ENCODE measurements at regions not wholly inside any gene's neighbourhood (a gene's known extent, or its start where the extent isn't known, plus 50 kb on each side); places are given as distances from the start of the nearest gene placed in this dataset.
A peak's percentile ranks its signal among the peaks of the same experiment; 100 is the strongest.

DNA sequence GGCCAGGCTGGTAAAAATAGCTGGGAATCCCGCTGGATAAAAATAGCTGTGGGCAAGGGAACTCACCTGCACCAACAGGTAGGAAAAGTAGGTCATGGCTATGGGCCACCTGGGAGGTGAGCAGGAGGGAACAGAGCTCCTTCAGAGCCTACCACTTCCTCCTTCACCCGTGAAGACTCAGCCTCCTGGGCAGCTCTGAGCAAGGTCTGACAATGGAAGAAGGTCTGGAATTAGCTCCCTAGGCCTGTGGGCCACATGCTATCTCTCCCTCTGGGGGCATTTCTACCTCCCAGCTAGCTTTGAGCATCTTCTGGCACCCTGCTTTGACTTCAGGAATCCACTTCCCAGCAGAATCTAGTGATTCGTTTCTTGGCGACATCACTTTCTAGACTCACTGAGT is 153.9 kb downstream of the MRPL14 start:
- TF ChIP-seq CTCF (IDR thresholded peaks at IDR 0.05), result no peak
- Histone ChIP-seq H3K4me1 (ENCODE audit: control insufficient read depth in 1 of 2, low read depth in 2 of 2) (peaks cover 9 to 29% of the 10 kb centered on the region in 2 donors), H3K27ac (peak overlapping the region; percentile 25 to 88), H3K36me3 (no peaks in the 10 kb centered on the region), H3K27me3 (replicated peaks; ENCODE audit: insufficient read depth) (no peaks in the 10 kb centered on the region), H3K4me3 (no peak overlapping the region), H3K9me3 (no peaks in the 10 kb centered on the region)
- DNase-seq (ENCODE audit: low spot score) (no peak), ATAC-seq (ENCODE audit: insufficient number of reproducible peaks, low FRiP score, low read depth) (no peak)

GRCh38 chr6:43972913-43973300 is 154.3 kb downstream of the MRPL14 start:
- Histone ChIP-seq H3K4me1 (ENCODE audit: control insufficient read depth in 1 of 2, low read depth in 2 of 2) (peaks cover 9 to 29% of the 10 kb centered on the region in 2 donors), H3K36me3 (no peaks in the 10 kb centered on the region), H3K27me3 (replicated peaks; ENCODE audit: insufficient read depth) (no peaks in the 10 kb centered on the region), H3K9me3 (no peaks in the 10 kb centered on the region), H3K27ac (peak overlapping the region; percentile 75 to 88), H3K4me3 (peak overlapping the region; percentile 48)
- no peak for TF ChIP-seq CTCF (IDR thresholded peaks at IDR 0.05)
- ATAC-seq (ENCODE audit: insufficient number of reproducible peaks, low FRiP score, low read depth) (peak; percentile 77), DNase-seq (ENCODE audit: low spot score) (peak; percentile 46)

DNA sequence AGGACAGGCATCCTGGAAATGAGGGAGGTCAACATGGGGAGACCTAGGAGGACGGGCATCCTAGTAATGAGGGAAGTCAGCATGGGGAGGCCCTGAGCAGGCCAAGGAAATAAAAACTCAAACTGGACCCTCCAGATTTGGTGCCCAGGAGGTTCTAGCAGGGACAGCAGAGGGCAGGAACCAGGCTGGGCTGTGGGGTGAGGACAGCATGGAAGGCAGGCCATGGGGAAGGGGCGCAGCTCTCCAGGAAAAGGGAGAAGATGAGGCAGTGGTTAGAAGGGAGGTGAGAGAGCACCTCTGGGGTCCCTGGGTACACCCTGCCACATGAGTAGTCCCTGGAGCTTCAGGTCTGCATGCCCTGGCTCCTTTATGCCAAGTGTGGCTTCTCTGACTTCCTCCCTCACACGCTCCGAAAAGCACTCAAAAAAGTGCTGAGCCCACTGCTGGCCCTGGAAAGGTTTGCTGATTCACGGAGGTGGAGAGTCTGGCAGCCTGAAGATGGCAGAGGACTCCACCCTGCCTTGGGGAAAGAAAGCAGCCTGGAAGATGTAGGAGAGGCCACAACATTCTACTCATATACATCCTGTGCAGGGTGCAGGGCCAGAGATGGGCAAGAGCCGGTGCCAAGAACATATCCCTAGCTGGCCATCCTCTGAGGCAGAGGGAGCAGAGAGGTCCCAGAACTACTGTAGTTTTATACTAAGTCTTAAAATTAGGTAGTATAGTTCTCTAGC is 154.9 kb downstream of the MRPL14 start:
- H3K27me3 ChIP-seq (replicated peaks; ENCODE audit: insufficient read depth), result no peaks in the 10 kb centered on the region
- H3K4me3 ChIP-seq, result peak overlapping the region; percentile 48
- DNase-seq (ENCODE audit: low spot score) (no peak), ATAC-seq (ENCODE audit: insufficient number of reproducible peaks, low FRiP score, low read depth) (peak; percentile 23)
- no peaks in the 10 kb centered on the region for H3K36me3 ChIP-seq
- H3K9me3 ChIP-seq, result no peaks in the 10 kb centered on the region
- H3K27ac ChIP-seq, result peak overlapping the region; percentile 75 to 88
- H3K4me1 ChIP-seq (ENCODE audit: control insufficient read depth in 1 of 2, low read depth in 2 of 2), result peaks cover 9 to 29% of the 10 kb centered on the region in 2 donors
- TF ChIP-seq CTCF (IDR thresholded peaks at IDR 0.05), result no peak

DNA sequence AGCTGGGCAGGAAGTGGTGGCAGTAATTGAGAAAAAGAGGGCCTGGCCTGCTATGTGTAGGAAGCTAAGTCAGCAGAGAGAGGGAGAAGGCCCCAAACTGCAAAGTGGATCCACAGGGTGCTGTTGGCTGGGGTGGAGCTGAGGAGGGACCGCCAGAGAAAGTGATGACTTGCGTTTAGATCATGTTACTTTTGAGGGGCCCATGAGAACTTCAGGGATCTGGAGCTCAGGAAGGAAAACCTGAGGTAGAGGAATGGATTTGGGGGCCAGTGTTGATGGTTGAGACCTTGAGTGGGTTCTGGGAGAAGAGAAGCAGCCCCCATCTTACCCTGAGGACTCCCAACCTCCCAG is 155.5 kb downstream of the MRPL14 start:
- Histone ChIP-seq H3K27ac (peak overlapping the region; percentile 75 to 88), H3K4me1 (ENCODE audit: control insufficient read depth in 1 of 2, low read depth in 2 of 2) (peaks cover 9 to 29% of the 10 kb centered on the region in 2 donors), H3K27me3 (replicated peaks; ENCODE audit: insufficient read depth) (no peaks in the 10 kb centered on the region), H3K9me3 (no peaks in the 10 kb centered on the region), H3K4me3 (no peak overlapping the region), H3K36me3 (no peaks in the 10 kb centered on the region)
- ATAC-seq (ENCODE audit: insufficient number of reproducible peaks, low FRiP score, low read depth) (no peak), DNase-seq (ENCODE audit: low spot score) (no peak)
- TF ChIP-seq CTCF (IDR thresholded peaks at IDR 0.05), result no peak

DNA sequence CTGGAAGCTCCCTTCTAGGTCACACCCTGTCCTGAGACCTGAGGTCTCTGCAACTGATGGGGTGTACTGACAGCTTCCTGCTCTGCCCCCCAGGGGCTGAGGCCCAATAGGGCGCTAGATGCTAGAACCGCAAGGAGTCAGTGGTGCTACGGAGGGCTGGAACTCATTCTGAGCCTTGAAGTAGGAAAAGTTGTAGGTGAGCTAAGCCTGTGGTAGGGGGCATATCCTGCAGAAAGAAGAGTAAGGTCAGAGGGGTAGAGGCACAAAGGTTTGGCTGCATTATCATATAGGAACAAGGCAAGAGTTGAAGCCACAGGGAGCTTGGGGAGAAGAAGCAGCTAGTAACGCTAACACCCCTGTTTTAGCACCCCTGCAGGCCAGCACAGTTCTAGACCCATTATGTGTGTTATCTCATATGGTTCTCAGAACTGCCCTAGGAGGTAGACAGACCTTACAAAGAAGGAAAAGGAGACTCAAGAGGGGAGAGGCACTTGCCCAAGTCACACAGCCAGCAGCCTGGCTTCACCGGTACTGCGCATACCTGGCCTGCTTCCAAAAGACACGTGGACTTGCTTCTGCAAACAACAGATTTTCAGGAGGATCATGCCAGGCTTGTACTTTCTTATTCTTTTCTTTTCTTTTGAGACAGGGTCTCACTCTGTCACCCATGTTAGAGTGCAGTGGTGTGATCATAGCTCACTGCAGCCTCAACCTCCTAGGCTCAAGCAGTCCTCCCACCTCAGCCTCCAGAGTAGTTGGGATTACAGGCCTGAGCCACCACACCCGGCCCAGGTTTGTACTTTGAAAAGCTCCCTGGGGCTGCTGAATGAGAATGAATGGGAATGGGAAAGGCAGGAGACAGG is 156.1 kb downstream of the MRPL14 start:
- no peak for TF ChIP-seq CTCF (IDR thresholded peaks at IDR 0.05)
- no peaks in the 10 kb centered on the region for H3K27me3 ChIP-seq (replicated peaks; ENCODE audit: insufficient read depth)
- DNase-seq (ENCODE audit: low spot score) (no peak), ATAC-seq (ENCODE audit: insufficient number of reproducible peaks, low FRiP score, low read depth) (no peak)
- H3K9me3 ChIP-seq, result no peaks in the 10 kb centered on the region
- no peak overlapping the region for H3K4me3 ChIP-seq
- H3K27ac ChIP-seq, result peak overlapping the region in 1 of 2 donors; percentile 88
- no peaks in the 10 kb centered on the region for H3K36me3 ChIP-seq
- peaks cover 9 to 29% of the 10 kb centered on the region in 2 donors for H3K4me1 ChIP-seq (ENCODE audit: control insufficient read depth in 1 of 2, low read depth in 2 of 2)
